Smooth muscle cell (in vitro differentiated cells): ENCODE measurements at regions not wholly inside any gene's neighbourhood (a gene's known extent, or its start where the extent isn't known, plus 50 kb on each side); places are given as distances from the start of the nearest gene placed in this dataset.

Experiments used
- DNase-seq: peaks from one replicate; lab custom pipeline; 2025; ENCODE audit not compliant: unreplicated experiment; lab: John Stamatoyannopoulos, UW
- H2AFZ ChIP-seq: fragments of 200-600 bp; sonication (generic); 2 replicates; pipeline ENCODE4 v1.6.0; 2016; ENCODE audit warnings: antibody characterized with exemption, low read depth, mild to moderate bottlenecking
- H3F3A ChIP-seq: fragments of 200-600 bp; sonication (generic); 2 replicates; pipeline ENCODE4 v1.6.0; 2017; ENCODE audit warnings: antibody characterized with exemption, low read depth
- H3K27ac ChIP-seq: fragments of 200-600 bp; sonication (generic); 2 replicates; pipeline ENCODE4 v1.5.1; 2016; ENCODE audit warnings: low read depth, mild to moderate bottlenecking
- H3K27me3 ChIP-seq: fragments of 200-600 bp; sonication (generic); 2 replicates; pipeline ENCODE4 v1.6.1; 2016; ENCODE audit warnings: low read depth, mild to moderate bottlenecking
- H3K36me3 ChIP-seq: fragments of 200-600 bp; sonication (generic); 2 replicates; pipeline ENCODE4 v1.5.1; 2016; ENCODE audit warnings: low read depth
- H3K4me1 ChIP-seq: fragments of 200-600 bp; sonication (generic); 2 replicates; pipeline ENCODE4 v1.5.1; 2016; ENCODE audit warnings: low read depth
- H3K4me2 ChIP-seq: fragments of 200-600 bp; sonication (generic); 2 replicates; pipeline ENCODE4 v1.6.0; 2016; ENCODE audit warnings: mild to moderate bottlenecking
- H3K4me3 ChIP-seq: fragments of 200-600 bp; sonication (generic); 2 replicates; pipeline ENCODE4 v1.5.1; 2016; ENCODE audit warnings: mild to moderate bottlenecking
- H3K79me2 ChIP-seq: fragments of 200-600 bp; sonication (generic); 2 replicates; pipeline ENCODE4 v1.6.0; 2016; ENCODE audit warnings: low read depth, mild to moderate bottlenecking
- H3K9ac ChIP-seq: fragments of 200-600 bp; sonication (generic); 2 replicates; pipeline ENCODE4 v1.6.0; 2016; ENCODE audit warnings: low read depth
- H3K9me3 ChIP-seq: fragments of 200-600 bp; sonication (generic); replicated peaks from 2 replicates; pipeline ENCODE4 v1.5.1; 2016; ENCODE audit warnings: low read depth
- H4K20me1 ChIP-seq: fragments of 200-600 bp; sonication (generic); 2 replicates; pipeline ENCODE4 v1.6.0; 2016; ENCODE audit warnings: low read depth
- CTCF ChIP-seq: fragments of 200-600 bp; sonication (generic); IDR thresholded peaks from 2 replicates; pipeline ENCODE4 v1.5.1; 2017; ENCODE audit warnings: borderline replicate concordance, mild to moderate bottlenecking, antibody characterized with exemption; ENCODE audit not compliant: insufficient read depth, poor library complexity, severe bottlenecking
- WGBS: methylation state at CpG from one replicate; pipeline ENCODE4 v1.1.7; 2016; ENCODE audit warnings: low lambda C conversion rate; 5-methylcytosine and 5-hydroxymethylcytosine counted together

- Histone ChIP-seq H3K27me3 (no peaks in the 10 kb centered on the region), H3K4me2 (no peak overlapping the region), H3K4me1 (no peaks in the 10 kb centered on the region), H3K27ac (no peak overlapping the region), H3K9ac (no peak overlapping the region), H3K4me3 (no peak overlapping the region), H3K79me2 (no peaks in the 10 kb centered on the region), H4K20me1 (no peaks in the 10 kb centered on the region), H3K36me3 (no peaks in the 10 kb centered on the region), H3F3A (no peaks in the 10 kb centered on the region), H2AFZ (no peak overlapping the region), H3K9me3 (no peaks in the 10 kb centered on the region)
- DNase-seq = no peak
- TF ChIP-seq CTCF = no peak
Observed at GRCh38 chr13:86673931-86674431, 874.8 kb upstream of the SLITRK6 start.

- Histone ChIP-seq H3K27ac (no peak overlapping the region), H2AFZ (no peak overlapping the region), H3K9ac (no peak overlapping the region), H3K27me3 (no peaks in the 10 kb centered on the region), H3K36me3 (no peaks in the 10 kb centered on the region), H3K4me1 (no peaks in the 10 kb centered on the region), H3K4me3 (no peak overlapping the region), H3K79me2 (no peaks in the 10 kb centered on the region), H3F3A (no peaks in the 10 kb centered on the region), H3K4me2 (no peak overlapping the region), H3K9me3 (no peaks in the 10 kb centered on the region), H4K20me1 (no peaks in the 10 kb centered on the region)
- DNase-seq = no peak
- no peak for TF ChIP-seq CTCF
- WGBS = 81% methylated on average over 5 of the region's 5 CpGs
Observed at GRCh38 chr13:86681223-86681622, 882.0 kb upstream of the SLITRK6 start.

GRCh38 chr13:86684402-86684801, 885.2 kb upstream of the SLITRK6 start:
- Histone ChIP-seq H3K9ac (no peak overlapping the region), H3K27me3 (no peaks in the 10 kb centered on the region), H3K27ac (no peak overlapping the region), H3K4me2 (no peak overlapping the region), H3K9me3 (no peaks in the 10 kb centered on the region), H3K79me2 (no peaks in the 10 kb centered on the region), H4K20me1 (no peaks in the 10 kb centered on the region), H3F3A (no peaks in the 10 kb centered on the region), H3K4me1 (no peaks in the 10 kb centered on the region), H3K4me3 (no peak overlapping the region), H3K36me3 (no peaks in the 10 kb centered on the region), H2AFZ (no peak overlapping the region)
- no peak for TF ChIP-seq CTCF
- no peak for DNase-seq

- Histone ChIP-seq H2AFZ (no peak overlapping the region), H3K9ac (no peak overlapping the region), H3F3A (no peaks in the 10 kb centered on the region), H3K4me3 (no peak overlapping the region), H3K9me3 (no peaks in the 10 kb centered on the region), H3K27me3 (no peaks in the 10 kb centered on the region), H3K79me2 (no peaks in the 10 kb centered on the region), H3K4me1 (no peaks in the 10 kb centered on the region), H4K20me1 (no peaks in the 10 kb centered on the region), H3K4me2 (no peak overlapping the region), H3K36me3 (no peaks in the 10 kb centered on the region), H3K27ac (no peak overlapping the region)
- 67% methylated on average over 2 of the region's 2 CpGs for WGBS
- no peak for DNase-seq
- no peak for TF ChIP-seq CTCF
Observed at GRCh38 chr13:86689911-86690310, 890.7 kb upstream of the SLITRK6 start.
